ENCODE measurements at regions not wholly inside any gene's neighbourhood (a gene's known extent, or its start where the extent isn't known, plus 50 kb on each side); places are given as distances from the start of the nearest gene placed in this dataset.

DNA sequence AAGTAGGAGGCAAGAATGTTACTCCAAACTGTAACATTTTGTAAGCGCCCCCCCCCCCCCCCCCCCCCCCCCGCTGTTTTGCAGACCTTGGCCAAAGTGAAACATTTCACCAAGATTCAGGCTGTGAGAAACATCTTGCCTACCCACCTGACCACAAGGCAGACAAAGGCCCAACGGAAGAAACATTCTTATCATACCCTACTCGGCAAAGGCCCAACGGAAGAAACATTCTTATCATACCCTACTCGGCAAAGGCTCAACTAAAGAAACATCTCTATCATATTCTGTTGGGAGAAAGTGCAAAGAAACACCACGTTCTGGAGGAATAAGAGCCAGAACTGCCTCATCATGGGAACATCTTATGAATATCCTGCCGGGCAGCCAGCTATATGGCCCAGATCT is 117.1 kb downstream of the JRKL start (continued):
- TF ChIP-seq, protein P1, sequence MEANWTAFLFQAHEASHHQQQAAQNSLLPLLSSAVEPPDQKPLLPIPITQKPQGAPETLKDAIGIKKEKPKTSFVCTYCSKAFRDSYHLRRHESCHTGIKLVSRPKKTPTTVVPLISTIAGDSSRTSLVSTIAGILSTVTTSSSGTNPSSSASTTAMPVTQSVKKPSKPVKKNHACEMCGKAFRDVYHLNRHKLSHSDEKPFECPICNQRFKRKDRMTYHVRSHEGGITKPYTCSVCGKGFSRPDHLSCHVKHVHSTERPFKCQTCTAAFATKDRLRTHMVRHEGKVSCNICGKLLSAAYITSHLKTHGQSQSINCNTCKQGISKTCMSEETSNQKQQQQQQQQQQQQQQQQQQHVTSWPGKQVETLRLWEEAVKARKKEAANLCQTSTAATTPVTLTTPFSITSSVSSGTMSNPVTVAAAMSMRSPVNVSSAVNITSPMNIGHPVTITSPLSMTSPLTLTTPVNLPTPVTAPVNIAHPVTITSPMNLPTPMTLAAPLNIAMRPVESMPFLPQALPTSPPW (CRISPR knock-in tag; IDR thresholded peaks at IDR 0.05) = peak; percentile 87
- TF ChIP-seq SMARCE1 (IDR thresholded peaks at IDR 0.05) (0 out of 2 replicates have a peak, but pooled peaks have one; percentile 44), ZFX (CRISPR knock-in tag; IDR thresholded peaks at IDR 0.05) (peak; percentile 47; the same call in 1 of the 2 replicates), KLF13 (tag; IDR thresholded peaks at IDR 0.05; ENCODE audit: borderline replicate concordance, low read depth) (no peak), POLR2H (tag; IDR thresholded peaks at IDR 0.05; ENCODE audit: low read depth) (peak; percentile 31; the same call in 1 of the 2 replicates), CBFA2T2 (conservative IDR thresholded peaks at IDR 0.05) (peak; percentile 70), DDX20 (tag; IDR thresholded peaks at IDR 0.05; ENCODE audit: low read depth) (no peak), ATF7 (IDR thresholded peaks at IDR 0.05) (peak; percentile 21; the same call in 1 of the 2 replicates), ETV1 (tag; conservative IDR thresholded peaks at IDR 0.05; ENCODE audit: low read depth) (peak; percentile 93), SMARCA4 (IDR thresholded peaks at IDR 0.05) (peak; percentile 75), DNMT1 (IDR thresholded peaks at IDR 0.05) (no peak), RNF2 (IDR thresholded peaks at IDR 0.05) (peak; percentile 87), ASH1L (IDR thresholded peaks at IDR 0.05; ENCODE audit: borderline replicate concordance, low read depth, partially characterized antibody) (no peak), SUPT5H (IDR thresholded peaks at IDR 0.05) (peak; percentile 61), STAT5B (CRISPR knock-in tag; IDR thresholded peaks at IDR 0.05) (no peak), CTBP1 (IDR thresholded peaks at IDR 0.05; ENCODE audit: borderline replicate concordance) (peak; percentile 48; the same call in 1 of the 2 replicates), KDM1A (IDR thresholded peaks at IDR 0.05) (peak in 1 of 2 experiments; percentile 25; a peak in 1 of 4 replicates), SOX6 (IDR thresholded peaks at IDR 0.05) (peak; percentile 84)
- TF ChIP-seq, protein P2, sequence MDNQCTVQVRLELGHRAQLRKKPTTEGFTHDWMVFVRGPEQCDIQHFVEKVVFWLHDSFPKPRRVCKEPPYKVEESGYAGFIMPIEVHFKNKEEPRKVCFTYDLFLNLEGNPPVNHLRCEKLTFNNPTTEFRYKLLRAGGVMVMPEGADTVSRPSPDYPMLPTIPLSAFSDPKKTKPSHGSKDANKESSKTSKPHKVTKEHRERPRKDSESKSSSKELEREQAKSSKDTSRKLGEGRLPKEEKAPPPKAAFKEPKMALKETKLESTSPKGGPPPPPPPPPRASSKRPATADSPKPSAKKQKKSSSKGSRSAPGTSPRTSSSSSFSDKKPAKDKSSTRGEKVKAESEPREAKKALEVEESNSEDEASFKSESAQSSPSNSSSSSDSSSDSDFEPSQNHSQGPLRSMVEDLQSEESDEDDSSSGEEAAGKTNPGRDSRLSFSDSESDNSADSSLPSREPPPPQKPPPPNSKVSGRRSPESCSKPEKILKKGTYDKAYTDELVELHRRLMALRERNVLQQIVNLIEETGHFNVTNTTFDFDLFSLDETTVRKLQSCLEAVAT (IDR thresholded peaks at IDR 0.05) = peak in 1 of 2 experiments; percentile 74; a peak in 2 of 4 replicates
- TF ChIP-seq, protein P3, sequence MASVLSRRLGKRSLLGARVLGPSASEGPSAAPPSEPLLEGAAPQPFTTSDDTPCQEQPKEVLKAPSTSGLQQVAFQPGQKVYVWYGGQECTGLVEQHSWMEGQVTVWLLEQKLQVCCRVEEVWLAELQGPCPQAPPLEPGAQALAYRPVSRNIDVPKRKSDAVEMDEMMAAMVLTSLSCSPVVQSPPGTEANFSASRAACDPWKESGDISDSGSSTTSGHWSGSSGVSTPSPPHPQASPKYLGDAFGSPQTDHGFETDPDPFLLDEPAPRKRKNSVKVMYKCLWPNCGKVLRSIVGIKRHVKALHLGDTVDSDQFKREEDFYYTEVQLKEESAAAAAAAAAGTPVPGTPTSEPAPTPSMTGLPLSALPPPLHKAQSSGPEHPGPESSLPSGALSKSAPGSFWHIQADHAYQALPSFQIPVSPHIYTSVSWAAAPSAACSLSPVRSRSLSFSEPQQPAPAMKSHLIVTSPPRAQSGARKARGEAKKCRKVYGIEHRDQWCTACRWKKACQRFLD (CRISPR knock-in tag; IDR thresholded peaks at IDR 0.05) = 0 out of 2 replicates have a peak, but pooled peaks have one; percentile 27

All from K562 (cell line).